ENCODE measurements at regions not wholly inside any gene's neighbourhood (a gene's known extent, or its start where the extent isn't known, plus 50 kb on each side); places are given as distances from the start of the nearest gene placed in this dataset.

DNA sequence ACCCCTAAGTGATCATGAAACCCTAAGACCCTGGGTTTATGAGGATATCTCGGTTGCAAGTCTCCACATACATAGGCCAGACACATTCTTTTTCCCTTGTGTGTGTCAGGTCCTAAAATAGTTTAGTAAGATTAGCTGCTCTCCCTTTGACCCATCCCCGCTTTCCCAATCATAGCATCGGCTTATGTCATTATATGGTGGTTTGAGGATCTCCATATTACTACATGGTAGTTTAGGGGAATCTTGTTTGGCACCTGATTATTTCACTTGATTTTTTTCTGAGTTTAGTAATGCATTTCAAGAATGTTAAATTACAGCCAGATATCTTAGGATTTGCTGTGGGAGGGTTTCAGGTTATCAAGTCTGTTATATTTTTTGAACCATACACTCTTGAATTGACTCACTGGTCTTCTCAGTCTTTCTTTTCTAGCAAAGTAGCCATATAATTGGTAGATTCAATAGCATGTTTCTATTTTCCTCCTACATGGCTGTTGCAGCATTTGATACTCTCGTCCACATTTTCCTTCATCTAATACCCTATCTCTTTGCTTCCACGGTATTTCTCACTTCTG, 68.3 kb upstream of the TRHDE start:
- Histone ChIP-seq H3K36me3 (ENCODE audit: low read depth, low read length) (no peaks in the 10 kb centered on the region), H3K4me1 (ENCODE audit: insufficient read depth, low read length) (no peaks in the 10 kb centered on the region), H3K4me2 (ENCODE audit: low read length) (no peak overlapping the region), H4K20me1 (ENCODE audit: low read length) (no peaks in the 10 kb centered on the region), H3K9ac (ENCODE audit: low read length) (no peak overlapping the region), H3F3A (ENCODE audit: low read length, unreplicated experiment) (no peaks in the 10 kb centered on the region), H3K79me2 (ENCODE audit: low read length) (no peaks in the 10 kb centered on the region), H3K27me3 (ENCODE audit: low read length) (no peaks in the 10 kb centered on the region), H3K9me3 (ENCODE audit: low read length) (no peaks in the 10 kb centered on the region), H3K9me2 (replicated peaks; ENCODE audit: low read length) (no peaks in the 10 kb centered on the region), H3K4me3 (ENCODE audit: low read length) (no peak overlapping the region), H3K27ac (ENCODE audit: low read length) (no peak overlapping the region), H2AFZ (ENCODE audit: low read length) (no peak overlapping the region)
- TF ChIP-seq EZH2phosphoT487 (IDR thresholded peaks at IDR 0.05; ENCODE audit: borderline replicate concordance, low read length) (no peak), EZH2 (IDR thresholded peaks at IDR 0.05; ENCODE audit: low read length, unreplicated experiment) (no peak)
- TF ChIP-seq, protein P1, sequence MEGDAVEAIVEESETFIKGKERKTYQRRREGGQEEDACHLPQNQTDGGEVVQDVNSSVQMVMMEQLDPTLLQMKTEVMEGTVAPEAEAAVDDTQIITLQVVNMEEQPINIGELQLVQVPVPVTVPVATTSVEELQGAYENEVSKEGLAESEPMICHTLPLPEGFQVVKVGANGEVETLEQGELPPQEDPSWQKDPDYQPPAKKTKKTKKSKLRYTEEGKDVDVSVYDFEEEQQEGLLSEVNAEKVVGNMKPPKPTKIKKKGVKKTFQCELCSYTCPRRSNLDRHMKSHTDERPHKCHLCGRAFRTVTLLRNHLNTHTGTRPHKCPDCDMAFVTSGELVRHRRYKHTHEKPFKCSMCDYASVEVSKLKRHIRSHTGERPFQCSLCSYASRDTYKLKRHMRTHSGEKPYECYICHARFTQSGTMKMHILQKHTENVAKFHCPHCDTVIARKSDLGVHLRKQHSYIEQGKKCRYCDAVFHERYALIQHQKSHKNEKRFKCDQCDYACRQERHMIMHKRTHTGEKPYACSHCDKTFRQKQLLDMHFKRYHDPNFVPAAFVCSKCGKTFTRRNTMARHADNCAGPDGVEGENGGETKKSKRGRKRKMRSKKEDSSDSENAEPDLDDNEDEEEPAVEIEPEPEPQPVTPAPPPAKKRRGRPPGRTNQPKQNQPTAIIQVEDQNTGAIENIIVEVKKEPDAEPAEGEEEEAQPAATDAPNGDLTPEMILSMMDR (conservative IDR thresholded peaks at IDR 0.05; ENCODE audit: low read depth, low read length): no peak
- DNase-seq (no peak), ATAC-seq (no peak)
- ChIA-PET CTCF (no interaction called here), POLR2A (ENCODE audit: unreplicated experiment) (no interaction called here)
- BruUV-seq (replicated peaks): no TSS peak
- intact Hi-C loops (cut with micrococcal nuclease): no loop called here

GRCh38 chr12:72207079-72207478, 65.1 kb upstream of the TRHDE start:
- BruUV-seq (replicated peaks): no TSS peak

More at GRCh38 chr12:72207079-72207478, 65.1 kb upstream of the TRHDE start:
- DNase-seq: no peak
- no peak overlapping the region for H3K27ac ChIP-seq (ENCODE audit: low read length)
- no peaks in the 10 kb centered on the region for H3K9me2 ChIP-seq (replicated peaks; ENCODE audit: low read length)
- H3K9ac ChIP-seq (ENCODE audit: low read length): no peak overlapping the region
- no peaks in the 10 kb centered on the region for H3F3A ChIP-seq (ENCODE audit: low read length, unreplicated experiment)
- CTCF ChIA-PET: no interaction called here
- H4K20me1 ChIP-seq (ENCODE audit: low read length): no peaks in the 10 kb centered on the region
- ATAC-seq: no peak
- TF ChIP-seq, protein P1 (conservative IDR thresholded peaks at IDR 0.05; ENCODE audit: low read depth, low read length): no peak
- TF ChIP-seq EZH2 (IDR thresholded peaks at IDR 0.05; ENCODE audit: low read length, unreplicated experiment): no peak
- TF ChIP-seq EZH2phosphoT487 (IDR thresholded peaks at IDR 0.05; ENCODE audit: borderline replicate concordance, low read length): no peak
- intact Hi-C loops (cut with micrococcal nuclease): no loop called here
- no peaks in the 10 kb centered on the region for H3K9me3 ChIP-seq (ENCODE audit: low read length)
- H3K4me3 ChIP-seq (ENCODE audit: low read length): no peak overlapping the region
- no peak overlapping the region for H2AFZ ChIP-seq (ENCODE audit: low read length)
- H3K4me1 ChIP-seq (ENCODE audit: insufficient read depth, low read length): no peaks in the 10 kb centered on the region
- no peaks in the 10 kb centered on the region for H3K79me2 ChIP-seq (ENCODE audit: low read length)
- H3K4me2 ChIP-seq (ENCODE audit: low read length): no peak overlapping the region
- POLR2A ChIA-PET (ENCODE audit: unreplicated experiment): no interaction called here
- no peaks in the 10 kb centered on the region for H3K27me3 ChIP-seq (ENCODE audit: low read length)
- H3K36me3 ChIP-seq (ENCODE audit: low read depth, low read length): no peaks in the 10 kb centered on the region
